ENCODE measurements at regions not wholly inside any gene's neighbourhood (a gene's known extent, or its start where the extent isn't known, plus 50 kb on each side); places are given as distances from the start of the nearest gene placed in this dataset.
A peak's percentile ranks its signal among the peaks of the same experiment; 100 is the strongest.

- Histone ChIP-seq H3K4me1 (ENCODE audit: control insufficient read depth in 4 of 4, insufficient read depth in 4 of 4, low read length in 3 of 4) (no peaks in the 10 kb centered on the region), H3K4me3 (ENCODE audit: low read depth in 1 of 3, low read length in 3 of 3) (no peak overlapping the region), H3K27me3 (ENCODE audit: control insufficient read depth in 4 of 4, insufficient read depth in 4 of 4, low read length in 3 of 4) (peaks cover 5 to 22% (median 9%) of the 10 kb centered on the region in 4 donors), H3K9ac (ENCODE audit: low read depth in 1 of 2, low read length in 2 of 2) (no peak overlapping the region), H3K27ac (ENCODE audit: low read depth in 1 of 2, low read length in 2 of 2) (no peak overlapping the region), H3K9me3 (ENCODE audit: control insufficient read depth in 4 of 4, low read length in 3 of 4) (peaks cover 0 to 15% (median 5%) of the 10 kb centered on the region in 4 donors), H3K36me3 (ENCODE audit: control insufficient read depth in 4 of 4, insufficient read depth in 3 of 4, low read depth in 1 of 4, low read length in 3 of 4) (no peaks in the 10 kb centered on the region)
- peak; percentile 53 for DNase-seq (ENCODE audit: low spot score)
- 8% methylated on average over 36 of the region's 36 CpGs for WGBS
- no peak for TF ChIP-seq TAF1 (conservative IDR thresholded peaks at IDR 0.05)
- no peak for TF ChIP-seq ZBTB33 (IDR thresholded peaks at IDR 0.05)
- TF ChIP-seq RAD21 (IDR thresholded peaks at IDR 0.05) = no peak
- TF ChIP-seq GABPA (IDR thresholded peaks at IDR 0.05 in 1 of 2, conservative IDR thresholded peaks at IDR 0.05 in 1 of 2) = no peak
- no peak for TF ChIP-seq FOXA2 (IDR thresholded peaks at IDR 0.05)
- TF ChIP-seq FOXA1 (IDR thresholded peaks at IDR 0.05) = no peak
- TF ChIP-seq JUND (IDR thresholded peaks at IDR 0.05) = no peak
- no peak for TF ChIP-seq NR2F2 (IDR thresholded peaks at IDR 0.05)
- TF ChIP-seq ATF3 (IDR thresholded peaks at IDR 0.05) = no peak
- no peak for TF ChIP-seq CTCF (IDR thresholded peaks at IDR 0.05; ENCODE audit: low read depth, low read length, missing input control)
- no peak for TF ChIP-seq REST (IDR thresholded peaks at IDR 0.05)
These were observed 195.8 kb upstream of the ZNF184 start for GRCh38 chr6:27668442-27669294.

GRCh38 chr6:27667657-27668441, 194.9 kb upstream of the ZNF184 start:
- Histone ChIP-seq H3K27ac (ENCODE audit: low read depth in 1 of 2, low read length in 2 of 2) (no peak overlapping the region), H3K36me3 (ENCODE audit: control insufficient read depth in 4 of 4, insufficient read depth in 3 of 4, low read depth in 1 of 4, low read length in 3 of 4) (no peaks in the 10 kb centered on the region), H3K9ac (ENCODE audit: low read depth in 1 of 2, low read length in 2 of 2) (no peak overlapping the region), H3K27me3 (ENCODE audit: control insufficient read depth in 4 of 4, insufficient read depth in 4 of 4, low read length in 3 of 4) (peaks cover 2 to 22% (median 9%) of the 10 kb centered on the region in 4 donors), H3K9me3 (ENCODE audit: control insufficient read depth in 4 of 4, low read length in 3 of 4) (peaks cover 0 to 15% (median 5%) of the 10 kb centered on the region in 4 donors), H3K4me1 (ENCODE audit: control insufficient read depth in 4 of 4, insufficient read depth in 4 of 4, low read length in 3 of 4) (no peaks in the 10 kb centered on the region), H3K4me3 (ENCODE audit: low read depth in 1 of 3, low read length in 3 of 3) (no peak overlapping the region)
- WGBS = 7% methylated on average over 22 of the region's 22 CpGs
- no peak for DNase-seq (ENCODE audit: low spot score)
- TF ChIP-seq ZBTB33 (IDR thresholded peaks at IDR 0.05) (no peak), FOXA2 (IDR thresholded peaks at IDR 0.05) (no peak), SP1 (IDR thresholded peaks at IDR 0.05) (no peak), HNF4G (IDR thresholded peaks at IDR 0.05) (no peak), ATF3 (IDR thresholded peaks at IDR 0.05) (no peak), TAF1 (conservative IDR thresholded peaks at IDR 0.05) (no peak), NR2F2 (IDR thresholded peaks at IDR 0.05) (no peak), RAD21 (IDR thresholded peaks at IDR 0.05) (no peak), CTCF (IDR thresholded peaks at IDR 0.05; ENCODE audit: low read depth, low read length, missing input control) (no peak), YY1 (IDR thresholded peaks at IDR 0.05) (no peak)
